SK-N-SH treated with all-trans-retinoic acid at 6 μM for 48 hours (cell line): ENCODE measurements at regions not wholly inside any gene's neighbourhood (a gene's known extent, or its start where the extent isn't known, plus 50 kb on each side); places are given as distances from the start of the nearest gene placed in this dataset.

Source experiments
- ARNTL ChIP-seq: fragments of 450-650 bp; formaldehyde crosslinking; IDR thresholded peaks from 2 replicates; pipeline ENCODE4 v1.5.0; 2020; ENCODE audit warnings: low read depth, mild to moderate bottlenecking, moderate library complexity, borderline replicate concordance
- BACH2 ChIP-seq: fragments of 250-450 bp; sonication (Bioruptor Pico); IDR thresholded peaks from 2 replicates; pipeline ENCODE4 v1.9.0; 2021; ENCODE audit warnings: mild to moderate bottlenecking, borderline replicate concordance
- CREB5 ChIP-seq: fragments of 250-450 bp; sonication (Bioruptor Pico); IDR thresholded peaks from 2 replicates; pipeline ENCODE4 v1.5.1; 2020; ENCODE audit warnings: low read depth, mild to moderate bottlenecking, moderate library complexity
- CSDC2 ChIP-seq: fragments of 250-450 bp; sonication (Bioruptor Pico); IDR thresholded peaks from 2 replicates; pipeline ENCODE4 v1.5.0; 2020; ENCODE audit warnings: mild to moderate bottlenecking, moderate library complexity
- ISL1 ChIP-seq: fragments of 250-450 bp; sonication (Bioruptor Pico); IDR thresholded peaks from 2 replicates; pipeline ENCODE4 v2.1.2; 2022; ENCODE audit warnings: mild to moderate bottlenecking, moderate library complexity
- OSR1 ChIP-seq: fragments of 250-450 bp; sonication (Bioruptor Pico); IDR thresholded peaks from 2 replicates; pipeline ENCODE4 v1.8.0; 2022; ENCODE audit warnings: moderate library complexity, mild to moderate bottlenecking, inconsistent platforms
- PATZ1 ChIP-seq: fragments of 250-450 bp; sonication (Bioruptor Pico); IDR thresholded peaks from 2 replicates; pipeline ENCODE4 v1.8.0; 2020; ENCODE audit warnings: mild to moderate bottlenecking, moderate library complexity, borderline replicate concordance
- PPARA ChIP-seq: fragments of 250-450 bp; sonication (Bioruptor Pico); IDR thresholded peaks from 2 replicates; pipeline ENCODE4 v1.5.0; 2020; ENCODE audit warnings: mild to moderate bottlenecking, borderline replicate concordance
- RARB ChIP-seq: fragments of 250-450 bp; sonication (Bioruptor Pico); IDR thresholded peaks from 2 replicates; pipeline ENCODE4 v1.8.0; 2021; ENCODE audit warnings: mild to moderate bottlenecking, moderate library complexity
- TOX ChIP-seq: fragments of 250-450 bp; sonication (Bioruptor Pico); IDR thresholded peaks from 2 replicates; pipeline ENCODE4 v1.8.0; 2021; ENCODE audit warnings: mild to moderate bottlenecking, moderate library complexity, borderline replicate concordance
- ZC3H10 ChIP-seq: fragments of 250-450 bp; sonication (Bioruptor Pico); IDR thresholded peaks from 2 replicates; pipeline ENCODE4 v1.5.1; 2021; ENCODE audit warnings: mild to moderate bottlenecking, moderate library complexity
- ZFP30 ChIP-seq: fragments of 450-650 bp; formaldehyde crosslinking; IDR thresholded peaks from 2 replicates; pipeline ENCODE4 v1.5.0; 2022; ENCODE audit warnings: mild to moderate bottlenecking, moderate library complexity
- ZNF70 ChIP-seq: fragments of 450-650 bp; formaldehyde crosslinking; IDR thresholded peaks from 2 replicates; pipeline ENCODE4 v1.5.0; 2020; ENCODE audit warnings: mild to moderate bottlenecking, moderate library complexity

- no peak for TF ChIP-seq PPARA
- TF ChIP-seq ARNTL = no peak
- TF ChIP-seq CREB5 (CRISPR knock-in tag) = no peak
- TF ChIP-seq ZNF70 = no peak
- no peak for TF ChIP-seq ZFP30 (CRISPR knock-in tag)
- no peak for TF ChIP-seq CSDC2
- no peak for TF ChIP-seq BACH2 (CRISPR knock-in tag)
- no peak for TF ChIP-seq PATZ1
- TF ChIP-seq TOX (CRISPR knock-in tag) = no peak
- TF ChIP-seq ZC3H10 (CRISPR knock-in tag) = no peak
- TF ChIP-seq RARB (CRISPR knock-in tag) = no peak
- no peak for TF ChIP-seq OSR1 (CRISPR knock-in tag)
- TF ChIP-seq ISL1 (CRISPR knock-in tag) = no peak
These were observed 337.2 kb downstream of the SATB1 start for GRCh38 chr3:18087988-18088387.
